GM21447 (cell line): ENCODE measurements at regions not wholly inside any gene's neighbourhood (a gene's known extent, or its start where the extent isn't known, plus 50 kb on each side); places are given as distances from the start of the nearest gene placed in this dataset.

Experiments
- ATAC-seq: cut with Tn5 transposase; IDR thresholded peaks from one replicate; pipeline ENCODE4 v1.9.1; 2021; ENCODE audit not compliant: unreplicated experiment

GRCh38 chr1:189350983-189351616, 1126.6 kb downstream of the BRINP3 start:
- ATAC-seq: no peak

- ATAC-seq: no peak
Observed at GRCh38 chr1:189351960-189352359, 1125.7 kb downstream of the BRINP3 start.

GRCh38 chr1:189356206-189356605, 1121.5 kb downstream of the BRINP3 start:
- no peak for ATAC-seq

- ATAC-seq: no peak
Observed at GRCh38 chr1:189357317-189357716, 1120.3 kb downstream of the BRINP3 start.

- ATAC-seq: no peak
Observed at GRCh38 chr1:189369612-189370011, 1108.1 kb downstream of the BRINP3 start.

GRCh38 chr1:189374816-189375215, 1102.8 kb downstream of the BRINP3 start:
- ATAC-seq: no peak

DNA sequence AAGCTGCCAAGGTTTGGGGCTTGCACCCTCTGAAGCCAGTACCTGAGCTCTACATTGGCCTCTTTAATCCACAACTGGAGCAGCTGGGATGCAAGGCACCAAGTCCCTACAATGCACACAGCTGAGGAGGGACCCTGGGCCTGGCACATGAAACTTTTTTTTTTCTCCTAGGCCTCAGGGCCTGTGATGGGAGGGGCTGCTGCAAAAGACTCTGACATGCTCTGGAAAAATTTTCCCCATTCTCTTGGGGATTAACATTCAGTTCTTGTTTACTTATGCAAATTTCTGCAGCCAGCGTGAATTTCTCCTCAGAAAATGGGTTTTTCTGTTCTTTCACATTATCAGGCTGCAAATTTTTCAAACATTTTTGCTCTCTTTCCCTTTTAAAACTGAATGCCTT, 1072.2 kb downstream of the BRINP3 start:
- ATAC-seq: no peak

DNA sequence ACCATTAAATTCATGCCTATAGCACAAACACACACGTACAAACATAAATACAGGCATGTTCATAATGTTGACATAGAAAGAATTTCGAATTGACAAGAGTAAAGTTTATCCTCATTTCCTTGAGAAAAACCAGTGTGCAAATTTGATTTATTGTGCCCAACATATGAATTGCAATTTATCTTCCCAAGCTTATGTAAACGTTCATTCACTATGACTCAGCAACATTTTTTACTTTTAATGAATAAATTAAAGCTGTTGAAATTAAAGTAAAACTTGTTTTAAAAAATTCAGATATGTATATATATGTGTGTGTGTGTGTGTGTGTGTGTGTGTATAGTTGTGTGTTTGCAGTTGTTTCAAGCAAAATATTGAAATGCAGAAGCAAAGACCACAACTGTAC, 1067.9 kb downstream of the BRINP3 start:
- no peak for ATAC-seq

DNA sequence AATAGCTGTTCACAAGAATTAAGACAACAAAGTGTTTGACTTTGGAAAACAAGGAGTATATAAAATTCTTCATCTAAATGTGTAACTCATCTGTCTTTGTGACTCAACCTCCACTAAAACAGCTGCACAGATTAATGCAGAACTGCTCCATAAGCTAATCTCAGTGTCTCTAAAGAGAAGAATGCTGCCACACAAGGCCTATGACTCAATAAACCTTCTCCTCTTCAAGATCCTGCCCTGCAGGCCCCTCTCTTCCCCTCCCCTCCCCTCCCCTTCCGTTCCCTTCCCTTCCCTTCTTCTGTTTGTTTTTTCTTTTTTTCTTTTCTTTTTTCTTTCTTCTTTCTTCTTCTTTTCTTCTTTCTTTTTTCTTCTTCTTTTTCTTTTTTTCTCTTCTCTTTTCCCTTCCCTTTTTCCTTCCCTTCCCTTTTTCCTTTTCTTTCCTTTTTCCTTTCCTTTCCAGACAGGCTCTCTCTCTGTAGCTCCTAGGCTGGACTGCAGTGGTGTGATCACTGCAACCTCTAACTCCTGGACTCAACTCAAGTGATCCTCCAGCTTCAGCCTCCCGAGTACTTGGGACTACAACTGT, 1052.8 kb downstream of the BRINP3 start:
- no peak for ATAC-seq

- ATAC-seq: no peak
Observed at GRCh38 chr1:189429610-189430009, 1048.1 kb downstream of the BRINP3 start.

- no peak for ATAC-seq
Observed at GRCh38 chr1:189431447-189431846, 1046.2 kb downstream of the BRINP3 start.

- no peak for ATAC-seq
Observed at GRCh38 chr1:189432753-189433152, 1044.9 kb downstream of the BRINP3 start.

- no peak for ATAC-seq
Observed at GRCh38 chr1:189434461-189434860, 1043.2 kb downstream of the BRINP3 start.

GRCh38 chr1:189435398-189435797, 1042.3 kb downstream of the BRINP3 start:
- ATAC-seq: no peak

- no peak for ATAC-seq
Observed at GRCh38 chr1:189438808-189439207, 1038.9 kb downstream of the BRINP3 start.

DNA sequence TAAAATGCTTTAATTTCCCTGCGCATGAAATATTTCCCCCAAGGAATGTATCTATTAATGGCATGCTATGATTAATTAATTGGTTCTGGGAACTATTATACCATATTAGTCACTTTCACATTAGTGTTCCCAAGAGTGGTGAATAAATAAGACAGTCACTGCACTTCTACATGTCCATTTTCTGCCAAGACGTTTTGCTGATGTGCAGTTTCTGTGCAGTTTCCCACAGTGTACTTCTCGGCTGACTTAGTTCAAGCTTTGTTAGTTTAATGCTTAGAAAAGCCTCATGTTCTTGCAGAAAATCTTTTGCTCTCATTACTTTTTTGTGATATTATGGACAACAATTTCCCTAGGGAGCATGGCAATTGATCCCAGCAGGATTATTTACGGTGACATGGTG, 1014.5 kb downstream of the BRINP3 start:
- no peak for ATAC-seq

- ATAC-seq: no peak
Observed at GRCh38 chr1:189496768-189497167, 980.9 kb downstream of the BRINP3 start.

- no peak for ATAC-seq
Observed at GRCh38 chr1:189499736-189500135, 977.9 kb downstream of the BRINP3 start.

- no peak for ATAC-seq
Observed at GRCh38 chr1:189500778-189501177, 976.9 kb downstream of the BRINP3 start.

GRCh38 chr1:189510827-189511226, 966.8 kb downstream of the BRINP3 start:
- ATAC-seq: no peak

- no peak for ATAC-seq
Observed at GRCh38 chr1:189513091-189513490, 964.6 kb downstream of the BRINP3 start.

DNA sequence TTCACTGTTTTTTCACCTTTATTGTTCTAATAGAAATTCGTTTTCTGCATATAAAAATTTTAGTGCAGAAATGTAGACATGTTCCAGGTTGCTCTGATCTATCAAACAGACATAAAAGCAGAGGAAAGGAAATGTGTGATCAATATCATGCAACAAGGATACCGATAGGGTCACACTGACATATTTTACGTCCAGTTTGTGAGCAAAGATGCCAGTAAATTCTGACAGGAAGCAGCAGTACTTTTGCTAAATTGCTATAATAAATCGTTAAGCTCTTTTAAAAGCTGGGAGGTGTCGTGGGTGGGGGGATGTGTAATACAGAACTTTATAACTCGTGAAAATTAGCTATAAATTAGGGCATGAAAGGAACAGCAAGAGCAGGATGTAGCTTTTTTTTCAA, 955.2 kb downstream of the BRINP3 start:
- no peak for ATAC-seq

DNA sequence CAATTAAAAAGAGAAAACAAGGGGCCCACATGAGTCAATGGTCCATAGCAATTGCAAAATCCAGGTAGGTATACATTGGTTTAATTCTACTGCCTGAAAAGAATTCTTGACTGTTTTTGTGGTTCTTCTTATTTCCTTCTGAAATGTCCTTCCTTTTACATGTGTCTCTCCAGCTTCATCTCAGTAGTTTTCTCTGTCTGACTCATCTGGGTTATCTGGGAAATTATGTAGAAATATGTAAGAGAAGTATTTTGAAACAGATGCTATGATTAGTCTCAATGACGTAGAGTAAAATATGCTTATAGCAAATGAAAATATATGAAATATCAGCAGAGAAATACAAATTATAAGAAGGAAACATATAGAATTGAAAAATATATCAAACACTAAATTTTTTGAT, 953.2 kb downstream of the BRINP3 start:
- no peak for ATAC-seq
